Large intestine (tissue), 3 donors: ENCODE measurements at regions not wholly inside any gene's neighbourhood (a gene's known extent, or its start where the extent isn't known, plus 50 kb on each side); places are given as distances from the start of the nearest gene placed in this dataset.

ENCODE experiments used
- DNase-seq, 2 donors: peaks; one replicate each; pipeline versions ENCODE4 v3.0.0 to v3.0.0-alpha.2; 2013
- H3K27ac ChIP-seq: one replicate; pipeline ENCODE4 v1.5.1; 2013; ENCODE audit warnings: low read length
- H3K27me3 ChIP-seq: 2 replicates; pipeline ENCODE4 v1.6.1; 2013; ENCODE audit warnings: low read length; ENCODE audit not compliant: control insufficient read depth, insufficient read depth
- H3K36me3 ChIP-seq: 2 replicates; pipeline ENCODE4 v1.6.1; 2013; ENCODE audit warnings: low read length; ENCODE audit not compliant: control insufficient read depth, insufficient read depth
- H3K4me1 ChIP-seq: one replicate; pipeline ENCODE4 v1.6.1; 2013; ENCODE audit warnings: low read length; ENCODE audit not compliant: control insufficient read depth, insufficient read depth
- H3K4me3 ChIP-seq: one replicate; pipeline ENCODE4 v1.5.1; 2013; ENCODE audit warnings: low read length
- H3K9me3 ChIP-seq: one replicate; pipeline ENCODE4 v1.6.1; 2013; ENCODE audit warnings: mild to moderate bottlenecking, low read depth, low read length, moderate library complexity; ENCODE audit not compliant: control insufficient read depth
- WGBS: methylation state at CpG from one replicate; pipeline ENCODE4 v1.1.5; 2013; ENCODE audit warnings: low lambda C conversion rate; ENCODE audit not compliant: insufficient coverage; 5-methylcytosine and 5-hydroxymethylcytosine counted together

DNA sequence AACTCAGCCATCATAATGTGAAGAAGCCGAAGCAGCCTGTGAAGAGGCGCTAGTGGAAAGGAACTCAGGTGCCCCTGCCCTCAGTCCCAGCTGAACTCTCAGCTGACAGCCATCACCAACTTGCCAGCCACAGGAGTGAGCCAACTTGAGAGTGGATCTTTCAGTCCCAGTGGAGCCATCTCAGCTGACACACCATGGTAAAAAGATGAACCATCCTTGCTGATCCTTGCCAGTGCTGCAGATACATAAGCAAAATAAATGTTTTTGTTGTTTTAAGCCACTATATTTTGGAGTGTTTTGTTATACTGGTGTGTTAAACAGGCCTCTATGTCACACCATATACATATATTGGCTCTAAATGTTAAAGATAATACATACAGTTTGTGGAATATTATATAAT, 195.8 kb upstream of the SPRED2 start:
- H3K4me3 ChIP-seq: no peak overlapping the region
- no peaks in the 10 kb centered on the region for H3K9me3 ChIP-seq
- no peaks in the 10 kb centered on the region for H3K27me3 ChIP-seq
- no peak for DNase-seq
- H3K4me1 ChIP-seq: no peaks in the 10 kb centered on the region
- no peaks in the 10 kb centered on the region for H3K36me3 ChIP-seq
- no CpG with 5 or more reads among the region's 2 CpGs for WGBS
- H3K27ac ChIP-seq: no peak overlapping the region

DNA sequence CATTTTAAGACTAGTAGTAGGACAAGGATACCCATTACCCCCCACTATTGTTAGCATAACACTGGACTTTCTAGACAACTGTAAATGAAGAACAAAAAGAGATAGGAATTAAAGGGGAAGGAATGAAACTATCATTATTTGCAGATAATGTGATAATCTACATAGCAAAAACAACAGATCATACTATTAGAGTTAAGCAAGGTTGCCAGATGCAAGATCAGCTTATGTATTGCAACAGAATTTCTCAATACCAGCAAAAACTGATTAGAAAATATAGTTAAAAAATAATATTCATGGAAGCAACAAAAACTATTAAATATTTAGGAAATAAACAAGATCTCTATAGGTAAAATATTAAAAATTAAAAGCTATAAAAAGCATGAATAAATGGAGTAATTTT, 194.4 kb upstream of the SPRED2 start:
- Histone ChIP-seq H3K9me3 (no peaks in the 10 kb centered on the region), H3K27ac (no peak overlapping the region), H3K27me3 (no peaks in the 10 kb centered on the region), H3K4me3 (no peak overlapping the region), H3K4me1 (no peaks in the 10 kb centered on the region), H3K36me3 (no peaks in the 10 kb centered on the region)
- DNase-seq: no peak

DNA sequence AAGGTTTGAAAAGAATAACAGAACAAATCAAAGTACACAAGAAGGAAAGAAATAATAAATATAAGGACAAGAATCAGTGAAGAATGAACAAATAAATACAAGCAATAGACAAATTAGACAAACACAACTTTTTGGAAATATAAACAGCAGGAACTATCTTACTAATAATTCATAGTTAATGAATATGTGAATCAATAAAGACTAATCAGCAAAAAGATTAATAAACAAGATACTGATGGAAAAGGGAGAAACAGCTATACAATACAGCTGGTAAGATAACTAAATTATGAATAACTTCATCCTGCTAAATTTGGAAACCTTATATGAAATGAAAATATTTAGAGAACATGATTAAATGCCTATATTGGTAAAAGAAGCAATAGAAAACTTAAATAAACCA, 193.6 kb upstream of the SPRED2 start:
- Histone ChIP-seq H3K4me1 (no peaks in the 10 kb centered on the region), H3K9me3 (no peaks in the 10 kb centered on the region), H3K27me3 (no peaks in the 10 kb centered on the region), H3K4me3 (no peak overlapping the region), H3K36me3 (no peaks in the 10 kb centered on the region), H3K27ac (no peak overlapping the region)
- DNase-seq: no peak

DNA sequence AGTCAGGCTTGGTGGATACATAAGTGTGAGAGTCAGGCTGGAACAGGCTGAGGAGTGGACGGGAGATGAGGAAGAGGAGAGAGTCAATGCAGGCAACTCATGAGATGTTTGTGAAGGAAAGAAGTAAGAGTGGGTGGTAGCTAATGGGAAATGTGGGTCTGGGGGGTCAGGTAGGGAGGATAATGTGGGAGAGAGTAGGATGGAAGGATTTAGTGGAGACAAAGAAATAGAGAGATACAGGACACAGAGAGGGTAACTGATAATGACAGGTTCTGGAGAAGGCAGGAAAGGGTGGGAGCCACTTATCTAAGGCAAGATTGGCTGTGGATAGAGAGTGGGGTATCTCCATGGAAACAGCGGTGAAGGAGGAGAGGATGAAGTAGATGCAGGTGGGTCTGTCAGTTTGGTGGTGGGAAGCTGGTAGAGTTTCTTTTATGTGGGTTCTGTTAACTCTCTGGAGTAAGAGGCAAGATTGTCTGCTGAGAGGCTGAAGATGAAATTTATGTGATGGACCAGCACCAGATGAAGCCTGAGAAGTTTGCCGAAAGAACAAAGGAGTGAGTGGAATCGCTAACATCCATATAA, 190.6 kb upstream of the SPRED2 start:
- Histone ChIP-seq H3K27ac (no peak overlapping the region), H3K4me3 (no peak overlapping the region), H3K9me3 (no peaks in the 10 kb centered on the region), H3K27me3 (peaks cover 12% of the 10 kb centered on the region), H3K4me1 (no peaks in the 10 kb centered on the region), H3K36me3 (no peaks in the 10 kb centered on the region)
- no peak for DNase-seq
- WGBS: 83% methylated on average over 1 of the region's 4 CpGs

DNA sequence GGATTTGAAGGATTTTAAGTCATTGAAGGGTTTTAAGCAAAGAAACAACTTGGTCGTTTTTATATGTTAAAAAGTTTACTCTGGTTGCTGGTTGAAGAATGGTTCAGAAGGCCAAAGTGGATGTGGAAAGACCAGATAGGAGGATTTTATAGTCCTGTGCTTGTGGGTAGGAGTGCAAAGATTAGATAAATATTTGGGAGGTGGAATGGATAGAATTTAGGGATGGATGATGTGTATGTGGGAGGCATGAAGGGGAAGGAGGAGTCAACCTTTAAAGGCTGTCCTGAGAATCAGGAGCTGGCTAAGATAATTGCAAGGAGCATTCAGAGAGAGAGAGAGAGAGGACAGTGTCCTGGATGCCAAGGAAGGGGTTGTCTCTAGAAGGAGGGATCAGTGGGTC, 190.1 kb upstream of the SPRED2 start:
- Histone ChIP-seq H3K27ac (no peak overlapping the region), H3K36me3 (no peaks in the 10 kb centered on the region), H3K9me3 (no peaks in the 10 kb centered on the region), H3K4me1 (no peaks in the 10 kb centered on the region), H3K27me3 (peaks cover 12% of the 10 kb centered on the region), H3K4me3 (no peak overlapping the region)
- DNase-seq: no peak
- WGBS: 29% methylated on average over 1 of the region's 1 CpG

DNA sequence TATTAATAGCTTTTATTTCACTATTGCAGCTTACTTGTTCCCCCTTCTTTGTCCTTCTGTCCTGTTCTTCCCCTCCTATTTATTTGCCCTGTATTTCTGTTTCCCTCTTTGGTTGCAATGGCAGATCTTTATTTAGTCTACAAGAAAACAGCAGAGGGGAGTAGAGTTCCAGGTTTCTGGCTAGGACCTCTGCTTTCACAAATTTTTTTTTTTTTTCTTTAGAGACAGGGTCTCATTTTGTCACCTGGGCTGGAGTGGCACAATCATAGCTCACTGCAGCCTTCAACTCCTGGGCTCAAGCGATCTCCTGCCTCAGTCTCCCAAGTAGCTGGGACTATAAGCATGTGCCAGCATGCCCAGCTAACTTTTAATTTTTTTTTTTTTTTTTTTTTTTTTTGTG, 188.1 kb upstream of the SPRED2 start:
- H3K27me3 ChIP-seq: peaks cover 12% of the 10 kb centered on the region
- no CpG with 5 or more reads among the region's 1 CpG for WGBS
- no peaks in the 10 kb centered on the region for H3K4me1 ChIP-seq
- no peak for DNase-seq
- H3K36me3 ChIP-seq: no peaks in the 10 kb centered on the region
- H3K4me3 ChIP-seq: no peak overlapping the region
- no peaks in the 10 kb centered on the region for H3K9me3 ChIP-seq
- H3K27ac ChIP-seq: no peak overlapping the region

DNA sequence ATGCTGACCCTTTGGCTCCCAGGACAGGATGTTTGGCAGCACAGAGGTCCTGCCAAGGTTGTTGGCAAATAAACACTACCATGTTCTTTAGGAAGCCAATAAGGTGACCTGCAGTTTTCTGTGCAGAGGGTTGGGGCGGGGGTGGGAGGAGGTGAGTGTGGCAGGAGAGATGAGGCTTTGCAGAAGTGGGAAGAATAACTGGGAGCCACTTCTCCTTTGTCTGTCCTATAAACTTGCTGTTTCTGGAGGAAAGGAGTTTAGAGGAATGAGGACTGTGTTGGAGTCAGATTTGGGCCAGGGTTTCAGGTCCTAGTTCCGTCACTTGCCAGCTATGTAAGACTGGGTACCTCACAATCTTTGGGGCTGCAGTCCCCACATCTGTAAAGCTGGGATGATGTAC, 187.6 kb upstream of the SPRED2 start:
- Histone ChIP-seq H3K27ac (no peak overlapping the region), H3K9me3 (no peaks in the 10 kb centered on the region), H3K27me3 (peaks cover 12% of the 10 kb centered on the region), H3K4me1 (no peaks in the 10 kb centered on the region), H3K36me3 (no peaks in the 10 kb centered on the region), H3K4me3 (no peak overlapping the region)
- WGBS: no CpG with 5 or more reads among the region's 2 CpGs
- DNase-seq: no peak

DNA sequence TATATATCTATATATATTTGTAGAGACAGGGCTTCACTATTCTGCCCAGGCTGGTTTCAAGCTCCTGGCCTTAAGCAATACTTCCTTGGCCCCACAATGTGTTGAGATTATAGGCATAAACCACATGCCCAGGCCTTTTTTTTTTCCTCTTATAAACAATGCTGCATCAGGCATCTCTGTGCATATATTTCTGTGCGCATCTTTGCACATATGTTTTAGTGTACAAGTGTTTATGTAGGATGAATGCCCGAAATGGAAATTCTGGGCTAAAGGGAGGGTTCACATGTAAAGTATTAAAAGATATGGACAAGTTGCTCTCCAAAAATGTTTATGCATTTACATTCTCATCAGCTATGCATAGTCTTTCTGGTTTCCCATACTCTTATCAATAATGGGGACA, 183.2 kb upstream of the SPRED2 start:
- WGBS: no CpG with 5 or more reads among the region's 2 CpGs
- H3K9me3 ChIP-seq: no peaks in the 10 kb centered on the region
- no peaks in the 10 kb centered on the region for H3K36me3 ChIP-seq
- peaks cover 12% of the 10 kb centered on the region for H3K27me3 ChIP-seq
- no peak overlapping the region for H3K4me3 ChIP-seq
- H3K4me1 ChIP-seq: no peaks in the 10 kb centered on the region
- no peak overlapping the region for H3K27ac ChIP-seq
- no peak for DNase-seq

DNA sequence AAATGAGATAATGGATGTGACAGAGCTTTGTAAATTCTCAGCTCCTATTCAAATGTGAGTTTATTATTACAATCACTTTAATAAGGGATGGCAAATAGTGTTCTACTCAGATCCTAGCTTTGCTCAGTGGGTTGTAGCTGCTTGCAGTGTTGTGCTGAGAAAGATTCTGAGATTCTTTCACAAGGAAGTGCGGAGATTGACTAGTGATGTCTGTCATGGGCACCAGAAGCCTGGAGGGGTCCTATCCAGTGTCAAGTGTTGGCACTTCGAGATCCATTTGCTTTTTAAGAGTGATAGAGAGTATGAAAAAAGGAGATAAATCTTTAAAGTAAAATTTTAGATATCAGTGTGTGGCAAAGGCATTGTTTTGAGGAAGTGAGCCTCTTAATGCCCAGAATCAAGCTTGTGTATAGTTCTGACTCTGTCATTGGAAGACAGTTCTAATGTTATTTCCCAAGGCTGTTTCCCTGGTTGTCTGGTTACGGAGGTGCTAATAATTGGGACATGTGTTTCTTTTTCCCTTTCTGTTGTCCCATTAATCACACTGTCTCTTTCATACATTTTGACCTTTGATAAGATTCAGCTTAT, 181.7 kb upstream of the SPRED2 start:
- H3K27me3 ChIP-seq: peaks cover 11% of the 10 kb centered on the region
- no peak for DNase-seq
- no peak overlapping the region for H3K27ac ChIP-seq
- 80% methylated on average over 1 of the region's 3 CpGs for WGBS
- no peaks in the 10 kb centered on the region for H3K36me3 ChIP-seq
- no peak overlapping the region for H3K4me3 ChIP-seq
- no peaks in the 10 kb centered on the region for H3K4me1 ChIP-seq
- no peaks in the 10 kb centered on the region for H3K9me3 ChIP-seq

DNA sequence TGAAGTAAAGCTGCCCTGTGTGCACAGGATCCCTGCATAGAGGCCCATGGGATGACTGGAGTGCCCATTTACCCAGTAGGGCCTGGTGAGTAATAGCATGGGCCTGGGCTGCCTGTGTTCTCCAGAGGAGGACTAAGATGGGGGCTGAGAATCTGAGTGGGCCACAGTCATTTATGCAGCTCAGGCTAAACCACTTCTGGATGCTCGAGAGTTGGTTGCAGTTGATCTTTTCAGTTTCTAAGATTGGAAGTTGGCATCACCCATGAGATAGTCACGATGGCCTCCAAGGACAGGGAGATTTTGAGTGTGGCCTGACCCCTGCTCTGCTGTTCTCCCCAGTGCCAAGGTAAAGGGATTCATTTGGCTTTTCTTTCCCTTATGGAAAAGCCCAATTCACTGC, 179.1 kb upstream of the SPRED2 start:
- no peaks in the 10 kb centered on the region for H3K9me3 ChIP-seq
- no peaks in the 10 kb centered on the region for H3K4me1 ChIP-seq
- no peaks in the 10 kb centered on the region for H3K36me3 ChIP-seq
- no CpG with 5 or more reads among the region's 2 CpGs for WGBS
- H3K27me3 ChIP-seq: peaks cover 14% of the 10 kb centered on the region
- DNase-seq: no peak
- no peak overlapping the region for H3K27ac ChIP-seq
- H3K4me3 ChIP-seq: no peak overlapping the region

DNA sequence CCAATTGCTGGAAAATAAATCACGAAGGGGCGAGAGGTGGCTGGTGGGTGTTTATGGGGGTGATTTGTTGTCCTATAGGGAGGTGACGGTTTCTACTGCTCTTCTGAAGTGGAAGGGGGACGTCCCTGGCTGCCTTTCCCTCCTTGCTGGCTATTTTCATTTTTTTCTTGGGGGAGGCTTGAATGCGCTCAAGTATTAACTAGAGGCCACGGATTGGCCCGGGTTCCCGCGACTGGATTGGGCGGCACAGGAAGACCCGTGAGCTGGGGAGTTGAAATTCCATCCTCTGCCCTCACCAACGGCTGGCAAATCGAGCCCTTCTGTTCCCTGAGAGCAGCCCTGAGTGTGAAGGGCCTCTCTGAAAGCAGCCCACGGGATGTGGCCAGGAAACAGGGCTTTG, 176.5 kb upstream of the SPRED2 start:
- H3K27me3 ChIP-seq: peaks cover 14% of the 10 kb centered on the region
- H3K4me1 ChIP-seq: no peaks in the 10 kb centered on the region

More for the DNA sequence above, 176.5 kb upstream of the SPRED2 start:
- no peaks in the 10 kb centered on the region for H3K36me3 ChIP-seq
- no peaks in the 10 kb centered on the region for H3K9me3 ChIP-seq
- no peak overlapping the region for H3K27ac ChIP-seq
- H3K4me3 ChIP-seq: no peak overlapping the region
- no CpG with 5 or more reads among the region's 14 CpGs for WGBS
- DNase-seq: no peak
